Muscle of arm (tissue), 1 donor: ENCODE measurements at regions not wholly inside any gene's neighbourhood (a gene's known extent, or its start where the extent isn't known, plus 50 kb on each side); places are given as distances from the start of the nearest gene placed in this dataset.
"Not testable (repeated sequence)": the region's sequence is repeated elsewhere in the genome, so short reads cannot be mapped to it uniquely, and the experiment has no call there.

Experiments used
- DNase-seq: peaks from one replicate; pipeline ENCODE4 v3.0.0-alpha.2; 2013

GRCh38 chr17:53633856-53634255 lies 188.9 kb upstream of the KIF2B start:
- no peak for DNase-seq

- DNase-seq: no peak
Measured at GRCh38 chr17:53631486-53631885, 191.2 kb upstream of the KIF2B start.

DNA sequence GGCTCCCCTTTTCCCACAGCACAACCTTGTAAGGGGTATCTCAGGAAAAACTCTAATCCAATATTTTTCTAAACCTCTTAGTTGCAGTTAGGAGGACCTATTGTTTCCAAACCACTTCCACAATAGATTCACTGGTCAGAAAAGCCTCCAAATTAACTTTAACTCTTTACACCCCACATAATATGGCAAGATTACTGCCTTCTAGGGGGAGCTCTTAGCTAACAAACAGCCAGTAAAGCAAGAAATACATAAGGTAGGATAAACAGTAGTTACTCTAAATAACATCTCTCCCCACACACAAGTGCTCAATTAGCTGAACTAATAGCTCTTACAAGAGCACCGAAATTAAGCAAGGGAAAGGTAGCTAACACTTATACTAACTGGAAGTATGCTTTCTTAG lies 192.1 kb upstream of the KIF2B start:
- DNase-seq: no peak

- no peak for DNase-seq
Measured at GRCh38 chr17:53630115-53630514, 192.6 kb upstream of the KIF2B start.

DNA sequence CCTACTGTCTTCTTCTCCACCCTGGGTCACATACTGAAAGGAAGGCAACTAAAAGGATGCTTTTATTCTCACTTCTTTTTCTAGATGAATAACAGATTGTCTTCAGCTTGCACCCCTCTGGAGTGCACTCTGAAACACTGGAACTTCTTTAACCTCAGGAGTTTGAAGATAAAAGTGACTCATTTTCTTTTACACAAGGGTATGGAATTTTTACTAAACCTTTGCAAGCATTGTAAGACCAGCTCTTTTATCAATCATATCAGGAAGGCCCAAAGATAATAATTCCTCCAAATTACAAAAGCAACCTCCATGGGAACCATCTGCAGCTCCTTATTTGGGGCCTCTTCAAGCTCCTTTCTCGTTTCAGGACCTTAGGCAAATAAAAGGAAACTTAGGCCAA lies 193.5 kb upstream of the KIF2B start:
- DNase-seq: no peak

DNA sequence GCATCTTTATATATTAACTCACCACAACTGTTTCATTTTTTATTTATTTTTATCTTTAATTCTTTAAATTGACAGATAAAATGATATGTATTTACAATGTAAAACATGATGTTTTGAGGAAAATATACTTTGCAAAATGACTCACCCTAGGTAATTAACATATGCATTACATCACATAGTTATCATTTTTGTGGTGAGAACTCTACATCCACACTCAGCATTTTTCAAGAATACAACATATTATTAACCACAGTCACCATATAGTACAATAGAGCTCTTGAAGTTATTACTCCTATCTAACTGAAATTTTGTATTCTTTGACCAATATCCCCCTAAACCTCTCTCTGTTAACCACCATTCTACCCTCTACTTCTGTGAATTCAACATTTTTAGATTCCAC lies 194.7 kb upstream of the KIF2B start:
- DNase-seq: no peak

GRCh38 chr17:53627511-53627910 lies 195.2 kb upstream of the KIF2B start:
- DNase-seq: no peak

- no peak for DNase-seq
Measured at GRCh38 chr17:53626286-53626685, 196.4 kb upstream of the KIF2B start.

GRCh38 chr17:53619025-53619424 lies 203.7 kb upstream of the KIF2B start:
- DNase-seq: no peak

GRCh38 chr17:53608208-53608607 lies 214.5 kb upstream of the KIF2B start:
- DNase-seq: not testable (repeated sequence)

DNA sequence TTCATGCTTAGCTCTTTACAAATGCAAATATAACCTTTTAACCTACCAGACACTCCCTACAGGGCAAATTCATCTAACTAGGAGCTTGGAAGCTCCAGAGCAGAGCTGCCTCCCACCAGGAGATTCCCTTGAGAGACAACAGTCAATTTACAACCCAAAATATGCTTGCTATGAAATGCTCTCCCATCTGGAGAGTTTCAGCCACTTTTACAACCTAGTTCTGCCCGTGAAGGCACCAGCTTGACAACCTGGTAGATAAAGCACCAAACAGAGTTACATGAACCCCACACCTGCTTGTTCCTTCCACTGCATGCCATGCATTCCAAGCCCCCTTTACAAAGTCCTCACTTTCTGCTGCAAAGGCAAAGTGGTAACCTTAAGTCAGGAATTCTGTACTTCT lies 215.3 kb upstream of the KIF2B start:
- DNase-seq: no peak

GRCh38 chr17:53588317-53588716 lies 234.4 kb upstream of the KIF2B start:
- no peak for DNase-seq

DNA sequence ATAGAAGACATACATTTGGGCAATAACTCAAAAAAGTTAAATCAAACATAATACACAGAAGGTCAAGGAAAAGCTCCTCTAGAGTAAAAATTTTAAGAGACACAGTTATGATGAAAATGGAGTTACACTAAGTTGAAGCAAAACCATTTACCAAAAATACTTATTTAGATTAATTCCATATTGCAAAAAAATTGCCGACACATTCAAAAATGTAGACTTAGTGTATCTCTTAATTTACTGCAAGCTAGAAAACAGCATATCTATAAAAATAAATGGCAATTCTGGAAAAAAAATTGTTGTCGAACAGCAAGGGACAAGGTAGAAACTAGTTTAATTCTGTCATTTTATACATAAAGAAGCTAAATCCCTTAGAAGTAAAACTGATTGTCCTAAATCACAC lies 248.7 kb upstream of the KIF2B start:
- no peak for DNase-seq

GRCh38 chr17:53571342-53571741 lies 251.4 kb upstream of the KIF2B start:
- DNase-seq: no peak

- no peak for DNase-seq
Measured at GRCh38 chr17:53570731-53571130, 252.0 kb upstream of the KIF2B start.

DNA sequence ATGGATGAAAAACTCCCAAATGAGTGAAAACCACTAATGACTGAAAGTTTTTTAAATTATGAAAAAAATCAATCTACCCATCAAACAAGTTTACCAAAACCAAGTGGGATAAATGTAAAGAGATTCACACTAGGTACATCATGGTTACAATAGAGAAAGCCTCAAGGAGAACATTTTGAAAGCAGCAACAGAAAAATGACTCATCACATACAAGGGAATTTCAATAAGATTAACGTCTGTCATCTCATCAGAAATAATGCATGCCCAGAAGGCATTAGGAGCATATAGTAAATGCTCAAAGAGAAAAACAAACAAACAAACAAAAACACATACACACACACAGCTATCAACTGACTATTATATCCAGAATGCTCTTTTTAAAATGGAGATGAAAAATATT lies 261.8 kb upstream of the KIF2B start:
- DNase-seq: no peak

DNA sequence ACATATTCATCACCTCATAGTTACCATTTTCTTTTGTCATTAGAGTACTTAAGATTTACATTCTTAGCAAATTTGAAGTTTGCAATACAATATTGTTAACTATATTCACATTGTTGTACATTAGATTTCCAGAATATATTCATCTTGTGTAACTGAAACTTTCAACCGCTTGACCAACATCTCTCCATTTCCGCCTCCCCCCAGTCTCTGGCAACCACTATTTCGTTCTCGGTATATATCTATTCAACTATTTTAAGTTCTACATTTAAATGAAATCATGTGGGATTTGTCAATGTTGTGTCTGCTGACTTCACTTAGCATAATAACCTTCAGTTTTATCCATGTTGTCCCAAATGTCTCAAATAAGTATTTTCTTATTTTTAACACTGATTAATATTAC lies 274.5 kb upstream of the KIF2B start:
- no peak for DNase-seq

DNA sequence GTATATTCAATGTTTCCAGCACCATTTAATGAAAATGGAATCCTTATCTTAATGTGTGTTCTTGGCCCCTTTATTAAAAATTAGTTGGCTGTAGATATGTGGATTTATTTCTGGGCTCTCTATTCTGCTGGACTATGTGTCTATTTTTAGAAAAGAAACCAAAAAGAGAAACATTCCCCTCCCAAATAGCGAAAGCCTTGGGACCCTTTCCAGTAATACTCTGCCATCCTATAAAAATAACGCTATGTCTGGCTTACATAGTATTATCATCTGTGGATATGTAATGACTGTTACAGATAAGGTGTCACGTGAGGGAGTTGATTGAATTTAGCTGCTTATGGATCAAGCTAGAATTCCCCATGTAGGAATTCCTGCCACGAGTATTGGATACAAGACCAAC lies 279.3 kb upstream of the KIF2B start:
- DNase-seq: peak; percentile 2

DNA sequence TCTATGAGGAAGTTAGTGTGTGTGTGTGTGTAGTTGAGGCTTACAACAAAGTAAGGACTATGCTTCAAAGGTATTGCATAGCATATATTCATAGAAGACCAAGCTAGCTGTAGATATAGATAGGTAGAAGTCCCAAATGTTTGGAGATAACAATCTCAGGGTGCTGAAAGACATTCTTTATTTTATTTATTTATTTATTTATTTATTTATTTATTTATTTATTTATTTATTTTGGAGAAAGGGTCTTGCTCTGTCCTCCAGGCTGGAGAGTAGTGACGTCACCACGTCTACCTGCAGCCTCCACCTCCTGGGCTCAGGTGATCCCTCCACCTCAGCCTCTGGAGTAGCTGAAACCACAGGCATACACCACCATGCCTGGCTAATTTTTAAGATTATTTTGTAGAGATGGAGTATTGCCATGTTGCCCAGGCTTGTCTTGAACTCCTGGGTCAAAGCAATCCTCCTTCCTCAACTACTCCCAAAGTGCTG lies 284.6 kb upstream of the KIF2B start:
- DNase-seq: no peak

- no peak for DNase-seq
Measured at GRCh38 chr17:53527473-53527872, 295.3 kb upstream of the KIF2B start.

DNA sequence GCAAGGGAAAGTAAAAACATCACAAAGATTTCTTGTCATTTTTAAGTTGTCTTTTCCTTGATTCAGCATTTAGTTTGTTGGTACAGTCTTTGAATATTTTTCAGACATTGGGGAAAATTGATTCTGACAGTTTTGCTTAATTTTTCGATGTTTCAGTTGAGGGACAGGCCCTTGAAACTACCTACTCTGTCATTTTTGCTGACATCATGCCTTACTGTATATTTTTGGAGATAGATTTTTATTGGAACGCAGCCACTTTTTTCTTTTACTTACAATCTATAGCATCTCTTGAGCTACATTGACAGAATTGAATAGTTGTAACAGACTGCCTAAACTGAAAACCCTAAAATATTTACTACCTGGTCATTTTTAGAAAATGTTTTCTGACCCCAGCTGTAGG lies 297.1 kb upstream of the KIF2B start:
- DNase-seq: no peak

DNA sequence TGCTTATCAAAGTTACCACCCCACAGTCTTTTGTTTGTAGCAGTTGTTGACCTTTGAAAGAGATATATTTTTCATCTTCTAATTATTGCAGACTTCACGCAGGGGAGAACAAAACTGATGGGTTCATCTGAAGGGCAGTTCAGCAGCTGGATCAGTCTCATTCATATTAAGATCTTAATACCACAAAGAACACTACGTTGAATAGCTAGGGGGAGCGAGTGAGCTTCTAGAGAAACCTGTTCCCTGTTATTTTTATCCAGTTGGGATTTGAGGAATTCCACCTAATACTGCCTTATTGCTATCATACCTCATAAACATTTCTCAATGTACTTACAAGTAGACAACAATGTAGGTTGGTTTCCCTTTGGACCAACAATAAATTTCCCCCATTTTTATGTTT lies 306.1 kb upstream of the KIF2B start:
- no peak for DNase-seq

DNA sequence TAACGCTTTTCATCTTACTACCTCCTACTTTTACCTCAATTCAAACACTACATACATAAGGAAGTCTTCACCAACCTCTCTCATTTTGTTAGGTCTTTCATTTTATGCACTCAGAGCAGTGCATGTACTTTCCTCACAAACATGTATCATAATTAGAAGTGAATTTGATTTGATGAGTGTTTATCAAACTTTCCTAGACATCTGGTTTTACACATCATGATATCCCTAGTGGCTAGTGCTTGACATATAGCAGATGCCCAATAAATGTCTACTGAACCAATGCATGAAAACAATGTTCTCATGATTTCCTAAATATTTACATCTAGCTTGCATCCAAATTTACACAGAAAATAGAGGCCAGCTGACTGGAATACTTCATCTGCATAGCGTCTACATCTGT lies 323.4 kb upstream of the KIF2B start:
- DNase-seq: no peak

- no peak for DNase-seq
Measured at GRCh38 chr17:53496356-53496755, 326.4 kb upstream of the KIF2B start.

- DNase-seq: no peak
Measured at GRCh38 chr17:53492532-53492931, 330.2 kb upstream of the KIF2B start.
